T47D (cell line): ENCODE measurements at regions not wholly inside any gene's neighbourhood (a gene's known extent, or its start where the extent isn't known, plus 50 kb on each side); places are given as distances from the start of the nearest gene placed in this dataset.

Source experiments
- DNase-seq, 2 experiments: peaks; one replicate each; pipeline versions ENCODE4 v3.0.0 to v3.0.0-alpha.2; 2011 to 2012; ENCODE audit warnings: low read depth in 1 of 2, low spot score in 1 of 2
- JUND ChIP-seq: IDR thresholded peaks from 2 replicates; pipeline ENCODE4 v1.6.1; 2012; ENCODE audit warnings: low read depth
- in situ Hi-C: cut with HindIII; loops from 2 replicates; pipeline ENCODE4 v1.10.0; 2016; ENCODE audit warnings: low sequenced_read_pairs, low pct_unique_long_range_greater_than_20kb

- DNase-seq: no peak
- no peak for TF ChIP-seq JUND
- in situ Hi-C loops: no loop called here
Observed at GRCh38 chr5:82694711-82695285, 382.4 kb downstream of the TMEM167A start.

GRCh38 chr5:82692826-82693225 is 384.4 kb downstream of the TMEM167A start:
- no peak for DNase-seq
- in situ Hi-C loops: no loop called here
- TF ChIP-seq JUND: no peak

GRCh38 chr5:82684659-82685058 is 392.5 kb downstream of the TMEM167A start:
- no peak for DNase-seq
- in situ Hi-C loops: no loop called here
- no peak for TF ChIP-seq JUND

- DNase-seq: no peak
- in situ Hi-C loops: no loop called here
- TF ChIP-seq JUND: no peak
Observed at GRCh38 chr5:82684165-82684564, 393.0 kb downstream of the TMEM167A start.

- in situ Hi-C loops: no loop called here
- no peak for DNase-seq
- TF ChIP-seq JUND: no peak
Observed at GRCh38 chr5:82679660-82680059, 397.5 kb downstream of the TMEM167A start.

- no peak for DNase-seq
- in situ Hi-C loops: no loop called here
- TF ChIP-seq JUND: no peak
Observed at GRCh38 chr5:82676661-82677060, 398.5 kb upstream of the RPS23 start.

GRCh38 chr5:82674671-82675070 is 396.5 kb upstream of the RPS23 start:
- in situ Hi-C loops: no loop called here
- no peak for DNase-seq
- no peak for TF ChIP-seq JUND

GRCh38 chr5:82673057-82673809 is 395.1 kb upstream of the RPS23 start:
- in situ Hi-C loops: no loop called here
- DNase-seq: no peak

GRCh38 chr5:82670692-82671091 is 392.5 kb upstream of the RPS23 start:
- DNase-seq: no peak
- TF ChIP-seq JUND: no peak
- in situ Hi-C loops: no loop called here

More at GRCh38 chr5:82673057-82673809, 395.1 kb upstream of the RPS23 start:
- TF ChIP-seq JUND: no peak

- no peak for DNase-seq
- in situ Hi-C loops: no loop called here
- TF ChIP-seq JUND: no peak
Observed at GRCh38 chr5:82669720-82670119, 391.6 kb upstream of the RPS23 start.

GRCh38 chr5:82666312-82666711 is 388.2 kb upstream of the RPS23 start:
- DNase-seq: no peak
- TF ChIP-seq JUND: no peak
- in situ Hi-C loops: no loop called here

GRCh38 chr5:82664732-82665131 is 386.6 kb upstream of the RPS23 start:
- peak in 1 of 2 experiments; percentile 46 for DNase-seq
- TF ChIP-seq JUND: no peak
- in situ Hi-C loops: no loop called here

- no peak for DNase-seq
- TF ChIP-seq JUND: no peak
- in situ Hi-C loops: no loop called here
Observed at GRCh38 chr5:82663225-82663624, 385.1 kb upstream of the RPS23 start.
